Inflammatory macrophage (primary cell): ENCODE measurements at regions not wholly inside any gene's neighbourhood (a gene's known extent, or its start where the extent isn't known, plus 50 kb on each side); places are given as distances from the start of the nearest gene placed in this dataset.

Experiments used
- DNase-seq, 2 donors: peaks; one replicate each; pipeline ENCODE4 v3.0.0-alpha.2; 2020 to 2022

DNA sequence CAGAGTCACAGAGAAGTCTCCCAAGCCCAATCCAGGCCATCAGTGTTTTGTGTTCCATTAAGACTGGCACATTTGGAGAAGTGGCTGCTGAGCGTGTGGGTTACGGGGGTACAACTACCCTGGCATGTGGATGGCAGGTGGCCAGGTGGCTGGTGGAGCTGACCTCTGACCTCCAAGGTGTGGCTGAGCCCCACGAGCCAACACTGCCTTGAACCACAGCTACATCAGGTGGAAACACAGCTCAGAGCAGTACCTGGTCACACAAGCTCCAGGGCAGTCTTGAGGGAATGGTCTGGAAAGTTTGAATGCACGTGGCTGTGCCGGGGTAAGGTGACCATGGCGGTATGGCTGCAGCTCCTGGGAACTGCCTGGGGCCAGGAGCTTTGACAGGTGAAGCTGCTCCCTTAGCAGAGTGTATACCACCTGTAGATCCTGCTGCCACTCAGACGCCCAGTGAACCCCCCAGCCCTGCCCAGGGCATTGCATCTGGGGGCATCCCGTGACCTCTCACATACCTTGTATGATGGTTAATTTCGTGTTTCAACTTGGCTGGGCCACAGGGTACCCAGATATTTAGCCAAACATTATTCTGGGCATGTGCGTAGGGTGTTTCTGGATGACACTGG, 207.9 kb downstream of the GADD45G start:
- DNase-seq, result no peak

GRCh38 chr9:89813482-89813881, 208.7 kb downstream of the GADD45G start:
- DNase-seq, result no peak

DNA sequence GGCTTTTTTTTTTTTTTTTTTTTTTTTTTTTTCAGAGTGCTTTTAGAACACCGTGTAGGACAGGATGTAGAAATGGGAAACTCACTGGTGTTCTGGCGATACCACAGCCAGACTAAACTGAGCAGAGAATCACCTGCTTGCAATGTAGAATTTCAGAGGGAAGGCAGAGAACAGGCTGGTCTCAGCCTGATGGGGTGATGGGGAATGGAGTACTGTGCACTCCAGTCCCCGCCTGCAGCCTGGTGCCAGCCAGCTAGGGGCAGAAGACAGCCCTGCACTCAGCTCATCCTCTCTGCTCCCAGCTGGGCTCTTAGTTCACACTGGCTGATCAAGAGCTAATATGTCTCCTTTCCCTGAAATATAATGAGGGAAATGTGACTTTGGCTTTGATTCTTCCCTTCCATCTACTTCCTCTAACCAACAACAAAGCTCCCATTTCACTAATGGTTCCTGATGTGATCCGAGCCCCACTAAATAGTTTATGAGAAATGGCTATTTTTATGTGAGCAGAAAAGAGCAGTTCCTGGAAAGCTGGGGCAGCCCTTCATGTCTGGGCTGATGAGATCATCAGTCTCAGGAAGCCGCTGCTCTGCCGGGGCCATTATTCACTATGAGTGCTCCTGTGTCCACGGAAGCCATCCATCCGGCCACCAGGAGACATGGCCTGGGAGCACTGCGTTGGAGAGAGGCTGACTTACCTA, 209.7 kb downstream of the GADD45G start:
- DNase-seq, result peak; percentile 45 to 72

GRCh38 chr9:89815061-89815902, 210.5 kb downstream of the GADD45G start:
- DNase-seq, result no peak

- DNase-seq, result peak; percentile 42 to 76
Measured at GRCh38 chr9:89815903-89816573, 211.2 kb downstream of the GADD45G start.

DNA sequence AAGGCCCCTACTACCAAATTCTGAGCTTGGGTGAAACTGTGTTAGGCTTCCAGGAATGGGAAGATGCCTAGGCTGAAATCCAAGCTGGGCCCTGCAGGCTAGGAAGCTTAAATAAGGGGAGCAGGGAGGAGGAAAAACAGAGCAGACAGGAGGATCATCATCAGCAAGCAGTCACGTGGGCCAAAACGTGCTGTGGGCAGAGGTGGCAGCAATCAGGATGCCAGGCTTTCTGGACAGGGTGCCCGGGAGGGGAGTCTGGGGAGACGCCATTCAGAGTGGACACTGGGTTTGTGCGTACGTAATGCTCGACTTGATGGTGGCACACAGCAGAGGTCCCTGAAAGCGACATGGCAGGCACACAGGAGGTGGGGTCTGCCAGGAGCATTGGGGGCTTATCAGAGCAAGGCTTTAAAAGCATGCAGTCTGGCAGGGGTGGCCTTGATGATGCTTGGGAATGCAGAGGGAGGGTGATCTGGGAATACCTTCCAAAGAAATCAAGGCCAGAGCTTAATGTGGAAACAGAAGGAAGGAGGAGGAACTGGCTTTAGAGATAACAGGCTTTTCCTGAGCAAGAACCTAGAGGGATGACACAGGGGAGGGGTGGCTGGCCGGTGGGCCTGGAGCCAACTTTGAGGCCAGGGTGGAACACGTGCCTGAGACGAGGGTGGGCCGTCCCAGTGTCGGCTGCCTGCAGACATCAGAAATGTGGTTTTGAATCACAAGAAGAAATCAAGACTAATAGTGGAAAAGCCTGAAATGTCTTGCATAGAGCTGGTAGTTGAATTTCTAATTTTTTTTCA, 212.5 kb downstream of the GADD45G start:
- no peak for DNase-seq

DNA sequence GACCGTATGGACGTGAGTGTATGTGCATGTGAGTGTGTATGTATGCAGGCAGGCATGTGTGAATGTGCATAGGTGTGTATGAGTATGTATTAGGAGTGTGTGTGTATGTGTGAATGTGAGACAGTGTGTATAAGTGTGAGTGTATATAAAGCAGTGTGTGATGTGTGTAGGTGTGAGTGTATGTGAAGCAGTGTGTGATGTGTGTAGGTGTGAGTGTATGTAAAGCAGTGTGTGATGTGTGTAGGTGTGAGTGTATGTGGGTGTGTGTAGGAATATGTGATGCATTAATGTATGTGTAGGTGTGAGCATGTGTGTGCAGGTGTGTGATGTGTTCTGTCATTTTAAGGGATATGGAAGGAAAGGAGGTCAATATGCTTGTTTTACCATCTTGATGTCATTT, 215.5 kb downstream of the GADD45G start:
- no peak for DNase-seq

- DNase-seq, result no peak
Measured at GRCh38 chr9:89821081-89821480, 216.3 kb downstream of the GADD45G start.

DNA sequence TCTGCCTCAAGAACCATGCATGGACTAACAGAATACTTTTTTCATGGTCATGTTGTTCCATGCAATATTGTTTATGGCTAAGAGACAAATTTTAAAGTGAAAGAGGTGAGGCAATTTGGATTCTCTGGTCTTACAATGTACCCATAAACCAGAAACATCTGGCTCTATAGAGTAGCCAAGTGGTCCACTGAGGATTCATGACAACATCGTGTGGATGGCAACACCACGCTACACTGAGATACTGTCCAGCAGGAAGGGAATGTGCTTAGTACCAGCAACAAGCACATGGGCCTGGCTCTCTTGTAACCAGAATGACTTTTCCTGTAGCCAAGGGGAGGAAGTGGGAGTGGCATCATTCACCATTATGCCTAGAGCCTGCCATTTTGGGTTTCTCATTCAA, 218.2 kb downstream of the GADD45G start:
- no peak for DNase-seq

DNA sequence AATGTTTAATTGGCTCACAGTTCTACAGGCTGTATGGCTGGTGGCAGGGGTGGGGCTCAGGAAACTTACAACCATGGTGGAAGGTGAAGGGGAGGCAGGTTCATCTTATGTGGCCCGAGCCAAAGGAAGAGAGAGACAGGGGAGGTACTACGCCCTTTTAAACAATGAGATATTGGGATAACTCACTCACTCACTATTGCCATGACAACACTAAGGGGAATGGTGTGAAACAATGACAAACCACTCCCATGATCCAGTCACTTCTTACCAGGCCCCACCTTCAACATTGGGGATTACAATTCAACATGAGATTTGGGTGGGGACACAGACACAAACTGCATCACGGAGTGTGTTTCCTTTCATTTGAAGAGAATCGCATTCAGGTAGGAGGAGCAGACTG, 220.9 kb downstream of the GADD45G start:
- no peak for DNase-seq

DNA sequence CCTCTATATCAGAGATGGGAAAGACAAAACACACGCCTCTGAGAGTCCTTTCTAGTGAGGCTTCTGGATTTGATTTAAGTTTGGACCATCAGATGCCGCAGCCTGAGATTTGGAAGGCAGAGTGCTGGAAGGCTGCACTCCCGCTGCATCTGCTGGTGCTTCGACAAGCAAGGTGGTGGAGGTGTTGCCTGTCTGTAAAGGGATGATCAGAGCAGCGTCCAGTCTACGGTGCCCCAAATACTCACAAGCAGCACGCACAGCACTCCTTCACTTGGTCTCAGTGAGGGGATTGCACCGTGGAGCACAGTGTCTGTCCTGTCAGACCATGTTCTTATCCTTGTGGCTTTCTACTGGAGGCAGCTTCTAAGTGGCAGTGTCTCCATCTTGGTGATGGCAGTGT, 221.4 kb downstream of the GADD45G start:
- no peak for DNase-seq

GRCh38 chr9:89829346-89829745, 224.5 kb downstream of the GADD45G start:
- no peak for DNase-seq

DNA sequence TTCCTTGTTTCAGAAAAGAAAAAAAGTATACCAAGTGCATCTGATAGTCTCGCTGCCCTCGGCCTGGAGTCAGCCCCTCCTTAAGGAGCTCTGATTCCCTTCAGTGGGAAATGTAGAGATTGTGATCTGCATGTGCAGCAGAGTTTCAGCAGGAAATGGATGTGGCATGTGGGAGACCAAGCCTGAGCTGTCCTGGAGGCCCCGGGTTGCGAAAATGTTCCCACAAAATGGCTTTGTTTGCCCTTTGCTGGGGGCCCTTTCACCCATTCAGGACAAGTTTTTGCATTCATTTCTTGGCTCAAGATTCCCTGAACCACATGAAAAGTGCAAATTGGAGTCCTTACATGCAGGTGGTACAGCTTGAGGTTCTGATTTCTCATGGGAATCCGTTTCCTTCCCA, 230.9 kb downstream of the GADD45G start:
- no peak for DNase-seq

DNA sequence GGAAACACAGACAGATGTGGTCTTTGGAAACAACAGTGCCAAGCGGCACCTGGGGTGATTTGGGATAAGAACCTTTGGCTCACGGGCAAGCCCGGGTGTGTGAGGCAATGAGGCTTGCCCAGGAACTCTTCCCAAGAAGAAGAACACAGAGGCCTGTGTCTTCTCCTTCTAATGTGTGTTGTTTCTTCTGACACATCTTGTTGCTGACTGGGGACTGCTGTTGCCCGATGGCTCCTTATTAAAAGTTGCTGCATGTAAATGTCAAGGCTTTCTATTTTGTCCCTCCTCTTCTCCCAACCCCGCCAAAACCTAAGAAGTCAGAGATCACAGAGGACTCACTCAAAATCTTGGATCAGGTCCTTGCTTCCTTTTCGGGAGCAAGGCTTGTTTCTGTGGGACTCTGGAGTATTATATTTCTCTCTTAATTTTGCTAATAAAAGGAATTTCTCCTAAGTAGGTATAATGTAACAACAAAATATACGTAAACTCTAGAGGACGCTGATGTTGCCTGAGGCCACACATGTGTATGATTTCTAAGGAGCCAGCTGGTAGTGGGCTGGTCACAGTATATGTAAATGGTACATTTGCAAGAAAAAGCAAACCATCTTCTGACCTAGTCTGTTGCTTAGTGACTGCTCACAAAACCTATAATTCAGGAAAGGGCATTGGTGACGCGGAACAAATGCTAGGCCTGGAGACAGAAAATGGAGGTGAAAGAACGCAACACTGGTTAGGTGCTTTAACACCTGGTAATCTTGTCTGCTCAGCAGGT, 232.5 kb downstream of the GADD45G start:
- DNase-seq, result no peak

DNA sequence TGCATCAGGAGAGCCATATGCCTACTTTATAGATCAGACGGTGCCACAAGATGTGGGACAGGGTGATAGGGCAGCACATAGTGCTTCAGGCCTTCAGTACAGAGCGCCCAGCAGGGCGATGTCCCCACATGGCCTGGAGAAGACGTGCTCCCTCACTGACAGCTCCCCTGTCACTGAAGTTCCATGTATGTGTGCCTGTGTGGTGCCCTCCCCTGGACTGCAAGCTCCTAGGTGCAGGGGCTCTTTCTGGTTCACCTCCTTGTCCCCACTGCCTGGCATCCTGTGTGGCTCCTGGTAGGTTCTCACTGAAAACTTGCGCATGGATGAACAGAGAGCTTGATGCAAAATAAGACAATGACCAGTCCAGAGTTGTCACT, 233.1 kb downstream of the GADD45G start:
- DNase-seq, result no peak

GRCh38 chr9:89838621-89839020, 233.8 kb downstream of the GADD45G start:
- DNase-seq, result peak in 1 of 2 donors; percentile 43

DNA sequence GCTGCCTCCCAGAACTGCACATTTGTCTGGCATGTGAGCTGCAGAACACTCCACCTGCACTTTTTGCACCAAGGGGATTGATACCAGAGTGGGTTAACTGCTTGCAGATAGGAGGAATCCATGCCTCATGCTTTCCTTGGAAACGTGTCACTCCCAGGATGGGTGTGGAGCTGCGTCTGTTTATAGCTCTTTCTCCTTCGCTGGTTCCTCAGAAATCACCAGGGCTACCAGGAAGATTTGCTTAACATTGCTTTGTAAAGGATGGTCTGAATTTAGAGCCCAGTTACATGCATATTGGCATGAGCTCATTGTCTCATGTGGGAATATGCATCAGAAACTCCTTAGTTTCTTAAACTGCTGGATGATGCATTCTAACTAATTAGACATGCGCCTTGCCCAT, 234.6 kb downstream of the GADD45G start:
- DNase-seq, result no peak

- DNase-seq, result no peak
Measured at GRCh38 chr9:89839952-89840351, 235.1 kb downstream of the GADD45G start.

DNA sequence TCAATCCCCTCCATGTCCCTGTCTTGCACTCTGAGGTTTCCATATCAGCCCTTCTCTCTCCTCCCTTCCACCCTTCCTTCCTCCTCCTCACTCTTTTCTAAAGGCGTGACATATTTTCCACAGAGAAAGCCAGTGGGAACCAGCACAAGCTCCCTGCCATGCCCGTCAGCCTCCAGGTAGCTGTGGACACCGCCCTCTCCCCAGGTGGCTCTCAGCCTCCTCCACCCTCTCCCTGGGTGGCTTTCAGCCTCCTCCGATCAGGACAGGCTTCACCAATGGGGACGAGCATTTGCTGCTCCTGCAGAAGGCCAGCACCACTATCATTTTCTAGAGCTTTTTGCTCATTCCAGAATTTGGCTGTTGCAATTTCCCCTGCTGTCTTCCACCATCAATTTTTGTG, 236.6 kb downstream of the GADD45G start:
- no peak for DNase-seq

- DNase-seq, result peak; percentile 32 to 37
Measured at GRCh38 chr9:89842267-89842768, 237.5 kb downstream of the GADD45G start.

DNA sequence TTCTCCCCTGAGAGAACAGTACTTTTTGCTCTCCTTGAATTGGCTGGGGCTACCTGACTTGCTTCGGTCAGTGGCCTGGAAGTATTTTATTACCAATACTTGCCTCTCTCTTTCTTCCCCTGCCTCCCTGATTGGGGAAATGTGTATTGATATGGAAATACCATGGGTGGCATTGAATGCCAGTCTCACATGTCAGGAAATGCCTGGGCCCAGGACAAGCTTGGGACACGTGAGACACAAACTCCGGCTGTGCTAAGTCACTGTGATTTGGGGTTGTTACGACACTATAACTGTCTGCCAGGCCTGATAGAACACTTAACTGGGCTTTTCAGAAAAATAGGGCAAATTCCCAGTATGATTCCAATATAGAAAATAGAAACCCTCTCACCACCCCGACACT, 238.3 kb downstream of the GADD45G start:
- peak in 1 of 2 donors; percentile 20 for DNase-seq
